Gastrocnemius medialis (tissue), 4 donors: ENCODE measurements at regions not wholly inside any gene's neighbourhood (a gene's known extent, or its start where the extent isn't known, plus 50 kb on each side); places are given as distances from the start of the nearest gene placed in this dataset.

Source experiments
- ATAC-seq, 2 donors: fragments of 150-250 bp; one replicate each; pipeline ENCODE4 v1.9.1; 2016
- DNase-seq, 2 donors: peaks; one replicate each; pipeline ENCODE4 v3.0.0-alpha.2; 2019
- H3K27ac ChIP-seq, 4 donors: fragments of 200-600 bp; sonication (generic); 1 replicate in 1 of 4; 2 replicates in 3 of 4; pipeline ENCODE4 v1.5.1; 2016 to 2018; ENCODE audit warnings: mild to moderate bottlenecking in 2 of 4, moderate library complexity in 1 of 4
- H3K27me3 ChIP-seq, 3 donors: fragments of 200-600 bp; sonication (generic) in 2 of 3; 1 replicate in 1 of 3; 2 replicates in 2 of 3; pipeline versions ENCODE4 v1.5.1 to v1.6.0; 2016 to 2019; ENCODE audit warnings: mild to moderate bottlenecking in 1 of 3, moderate library complexity in 1 of 3
- H3K36me3 ChIP-seq, 2 donors: fragments of 200-600 bp; sonication (generic) in 1 of 2; one replicate each; pipeline ENCODE4 v1.5.1; 2017 to 2018
- H3K4me1 ChIP-seq, 2 donors: fragments of 200-600 bp; sonication (generic) in 1 of 2; one replicate each; pipeline ENCODE4 v1.5.1; 2016 to 2017; ENCODE audit warnings: mild to moderate bottlenecking in 2 of 2
- H3K4me3 ChIP-seq, 4 donors: fragments of 200-600 bp; sonication (generic) in 3 of 4; 1 replicate in 1 of 4; 2 replicates in 3 of 4; pipeline ENCODE4 v1.5.1; 2016 to 2019; ENCODE audit warnings: mild to moderate bottlenecking in 2 of 4
- H3K9me3 ChIP-seq, 3 donors: fragments of 200-600 bp; sonication (generic) in 2 of 3; 1 replicate in 1 of 3; 2 replicates in 2 of 3; pipeline ENCODE4 v1.5.1; 2016 to 2019
- CTCF ChIP-seq, 5 experiments: fragments of 450-650 bp in 3 of 5; fragments of 200-600 bp in 2 of 5; sonication (generic) in 2 of 5; IDR thresholded peaks in 4 of 5; conservative IDR thresholded peaks in 1 of 5; 1 replicate in 4 of 5; 2 replicates in 1 of 5; pipeline ENCODE4 v1.5.1; 2016 to 2019; ENCODE audit warnings: antibody characterized with exemption in 5 of 5, mild to moderate bottlenecking in 3 of 5, moderate library complexity in 3 of 5
- POLR2A ChIP-seq, 2 donors: fragments of 450-650 bp; IDR thresholded peaks; one replicate each; pipeline ENCODE4 v1.6.1; 2017; ENCODE audit warnings: antibody characterized with exemption in 2 of 2, mild to moderate bottlenecking in 2 of 2, moderate library complexity in 2 of 2
- in situ Hi-C, 4 donors: fragments of 200-750 bp; cut with MboI; loops; one replicate each; pipeline versions ENCODE4 v1.15.0 to v1.8.0; 2017; ENCODE audit warnings: low sequenced_read_pairs in 4 of 4
- intact Hi-C: fragments of 100-400 bp; cut with DNase I; formaldehyde crosslinking; loops from one replicate; pipeline ENCODE4 v1.15.1; 2023; ENCODE audit warnings: low total_unique reads

DNA sequence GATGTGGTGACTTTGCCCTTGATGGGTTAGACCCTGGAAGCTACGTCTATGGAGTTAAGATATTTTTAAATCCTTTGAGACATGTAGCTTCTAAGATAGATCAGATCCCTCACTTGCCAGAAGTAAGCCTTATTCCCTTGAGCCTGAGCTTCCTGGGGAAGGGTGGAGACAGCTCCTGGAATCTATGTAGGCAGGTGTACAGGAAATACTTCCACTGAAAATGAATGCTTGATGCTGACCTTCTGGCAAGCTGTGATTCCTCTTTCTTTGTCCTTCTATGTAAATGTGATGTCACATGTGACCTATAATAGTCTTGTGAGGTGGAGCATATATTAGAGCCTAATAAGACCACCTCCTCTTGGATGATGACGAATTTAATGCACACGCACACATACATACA lies 1152.0 kb upstream of the ACO1 start:
- no peak for TF ChIP-seq CTCF (IDR thresholded peaks at IDR 0.05 in 4 of 5, conservative IDR thresholded peaks at IDR 0.05 in 1 of 5)
- TF ChIP-seq POLR2A (IDR thresholded peaks at IDR 0.05), result no peak
- in situ Hi-C loops (no loop called here), intact Hi-C loops (no loop called here)
- peak in 1 of 2 donors; percentile 39 for ATAC-seq
- Histone ChIP-seq H3K36me3 (no peaks in the 10 kb centered on the region), H3K4me3 (no peak overlapping the region), H3K9me3 (no peaks in the 10 kb centered on the region), H3K27me3 (no peaks in the 10 kb centered on the region), H3K4me1 (no peaks in the 10 kb centered on the region), H3K27ac (peak overlapping the region in 2 of 4 donors; percentile 21)
- no peak for DNase-seq

GRCh38 chr9:31236344-31236743 lies 1148.1 kb upstream of the ACO1 start:
- no peaks in the 10 kb centered on the region for H3K4me1 ChIP-seq
- no peak overlapping the region for H3K27ac ChIP-seq
- intact Hi-C loops (no loop called here), in situ Hi-C loops (no loop called here)
- no peaks in the 10 kb centered on the region for H3K36me3 ChIP-seq
- H3K9me3 ChIP-seq, result no peaks in the 10 kb centered on the region
- no peak for TF ChIP-seq CTCF (IDR thresholded peaks at IDR 0.05 in 4 of 5, conservative IDR thresholded peaks at IDR 0.05 in 1 of 5)
- no peak for TF ChIP-seq POLR2A (IDR thresholded peaks at IDR 0.05)
- ATAC-seq, result no peak
- no peak for DNase-seq
- no peak overlapping the region for H3K4me3 ChIP-seq
- H3K27me3 ChIP-seq, result no peaks in the 10 kb centered on the region

DNA sequence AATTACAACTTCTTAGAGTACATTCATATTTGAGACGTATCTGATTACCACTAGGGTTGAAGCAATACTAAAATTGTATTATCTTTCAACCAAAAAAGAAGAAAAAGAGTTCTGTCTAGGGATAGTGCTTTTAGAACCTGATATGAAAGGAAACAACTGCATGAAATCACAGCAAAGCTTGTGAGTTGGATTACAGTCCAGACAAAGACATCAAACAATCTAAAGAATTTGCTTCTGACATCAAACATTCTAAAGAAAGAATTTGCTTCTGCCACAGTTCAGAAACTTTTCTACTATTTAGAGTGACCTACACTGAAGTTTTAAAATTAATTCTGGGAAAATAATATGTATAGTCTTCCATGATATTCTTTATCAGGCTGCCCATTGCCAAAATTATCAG lies 1141.1 kb upstream of the ACO1 start:
- Histone ChIP-seq H3K27ac (no peak overlapping the region), H3K36me3 (no peaks in the 10 kb centered on the region), H3K4me1 (no peaks in the 10 kb centered on the region), H3K9me3 (no peaks in the 10 kb centered on the region), H3K27me3 (no peaks in the 10 kb centered on the region), H3K4me3 (no peak overlapping the region)
- TF ChIP-seq CTCF (IDR thresholded peaks at IDR 0.05 in 4 of 5, conservative IDR thresholded peaks at IDR 0.05 in 1 of 5), result no peak
- no peak for TF ChIP-seq POLR2A (IDR thresholded peaks at IDR 0.05)
- no peak for ATAC-seq
- intact Hi-C loops (no loop called here), in situ Hi-C loops (no loop called here)
- no peak for DNase-seq

GRCh38 chr9:31248156-31248555 lies 1136.3 kb upstream of the ACO1 start:
- H3K27me3 ChIP-seq, result no peaks in the 10 kb centered on the region
- H3K9me3 ChIP-seq, result no peaks in the 10 kb centered on the region
- TF ChIP-seq CTCF (IDR thresholded peaks at IDR 0.05 in 4 of 5, conservative IDR thresholded peaks at IDR 0.05 in 1 of 5) (no peak), POLR2A (IDR thresholded peaks at IDR 0.05) (no peak)
- no peaks in the 10 kb centered on the region for H3K36me3 ChIP-seq
- DNase-seq, result no peak
- H3K4me1 ChIP-seq, result no peaks in the 10 kb centered on the region
- no peak overlapping the region for H3K27ac ChIP-seq
- intact Hi-C loops (no loop called here), in situ Hi-C loops (no loop called here)
- no peak overlapping the region for H3K4me3 ChIP-seq
- ATAC-seq, result no peak

GRCh38 chr9:31251386-31251785 lies 1133.1 kb upstream of the ACO1 start:
- no peaks in the 10 kb centered on the region for H3K4me1 ChIP-seq
- no peak for ATAC-seq
- TF ChIP-seq CTCF (IDR thresholded peaks at IDR 0.05 in 4 of 5, conservative IDR thresholded peaks at IDR 0.05 in 1 of 5) (no peak), POLR2A (IDR thresholded peaks at IDR 0.05) (no peak)
- H3K36me3 ChIP-seq, result no peaks in the 10 kb centered on the region
- intact Hi-C loops, result no loop called here
- no peak overlapping the region for H3K27ac ChIP-seq
- H3K27me3 ChIP-seq, result no peaks in the 10 kb centered on the region
- no peak overlapping the region for H3K4me3 ChIP-seq
- in situ Hi-C loops, result no loop called here
- no peaks in the 10 kb centered on the region for H3K9me3 ChIP-seq
- no peak for DNase-seq
